Psoas muscle (tissue), 7 donors: ENCODE measurements at regions not wholly inside any gene's neighbourhood (a gene's known extent, or its start where the extent isn't known, plus 50 kb on each side); places are given as distances from the start of the nearest gene placed in this dataset.

ENCODE experiments used
- ATAC-seq, 4 donors: fragments of 200-7000 bp; cut with Tn5 transposase; one replicate each; pipeline ENCODE4 v1.9.1; 2020; ENCODE audit warnings: moderate library complexity in 3 of 4, mild to moderate bottlenecking in 2 of 4
- DNase-seq, 2 donors: peaks; one replicate each; pipeline ENCODE4 v3.0.0-alpha.2; 2020
- H3K27ac ChIP-seq: fragments of 200-600 bp; one replicate; pipeline ENCODE4 v1.8.0; 2022
- H3K27me3 ChIP-seq, 3 donors: fragments of 200-600 bp in 1 of 3; one replicate each; pipeline versions ENCODE4 v1.6.1 to v1.8.0; 2013 to 2022; ENCODE audit warnings: low read length in 2 of 3, mild to moderate bottlenecking in 2 of 3, moderate library complexity in 1 of 3; ENCODE audit not compliant: insufficient read depth in 3 of 3
- H3K36me3 ChIP-seq, 2 donors: fragments of 200-600 bp in 1 of 2; one replicate each; pipeline versions ENCODE4 v1.6.1 to v1.8.0; 2013 to 2022; ENCODE audit warnings: low read depth in 1 of 2, mild to moderate bottlenecking in 1 of 2, moderate library complexity in 1 of 2; ENCODE audit not compliant: insufficient read depth in 1 of 2
- H3K4me1 ChIP-seq: fragments of 200-600 bp; one replicate; pipeline ENCODE4 v1.8.0; 2022
- H3K4me3 ChIP-seq: fragments of 200-600 bp; one replicate; pipeline ENCODE4 v1.8.0; 2022; ENCODE audit warnings: mild to moderate bottlenecking
- H3K9me3 ChIP-seq: fragments of 200-600 bp; one replicate; pipeline ENCODE4 v1.8.0; 2022
- WGBS, 3 donors: extraction: QIAGEN DNeasy Blood & Tissue Kit; methylation state at CpG; one replicate each; pipeline versions ENCODE4 v1.1.6 to v1.1.7; 2013; 5-methylcytosine and 5-hydroxymethylcytosine counted together
- intact Hi-C, 2 donors: fragments of 100-400 bp; cut with DNase I; formaldehyde crosslinking; loops; one replicate each; pipeline versions ENCODE4 v1.11.0 to v1.14.2; 2022
- TF ChIP-seq, protein P1 (sequence below): fragments of 200-600 bp; IDR thresholded peaks from one replicate; pipeline ENCODE4 v1.8.0; 2022; ENCODE audit warnings: antibody characterized with exemption
- donor health status: healthy with polysubstance abuse.
- donor health status: DM: no; HTN: no; CAD: no; lungs with moderate emphysema.
- donor health status: Bipolar disorder and iron deficiency.
- donor health status: healthy.
- donor health status: DM: yes; HTN: yes; CAD: no.
- donor health status: DM: no; HTN: no; CAD: no.
- donor health status: DM: yes; HTN: yes; CAD: no.

DNA sequence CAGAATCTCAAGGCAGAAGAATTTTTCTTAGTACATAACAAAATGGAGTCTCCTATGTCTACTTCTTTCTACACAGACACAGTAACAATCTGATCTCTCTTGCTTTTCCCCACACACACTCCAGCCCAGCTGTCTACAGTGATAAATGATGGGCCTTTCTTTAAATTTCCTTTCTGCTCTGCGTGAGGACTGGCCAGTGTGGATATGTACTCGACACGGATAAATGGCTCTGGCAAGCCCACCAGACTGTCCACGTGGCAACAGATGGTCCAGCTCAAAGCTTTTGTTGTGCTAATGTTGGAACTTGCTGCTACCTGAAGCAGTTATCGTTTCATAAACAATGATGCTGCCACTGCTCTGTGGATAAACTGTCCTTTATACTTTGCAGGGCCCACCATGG lies 410.7 kb downstream of the TMEM114 start:
- no peaks in the 10 kb centered on the region for H3K9me3 ChIP-seq
- no peak for ATAC-seq
- H3K36me3 ChIP-seq = no peaks in the 10 kb centered on the region
- WGBS, 3 donors = 9 to 14% (median 14%) methylated on average over 5 of the region's 5 CpGs
- intact Hi-C loops = no loop called here
- no peaks in the 10 kb centered on the region for H3K4me1 ChIP-seq
- no peak overlapping the region for H3K27ac ChIP-seq
- H3K27me3 ChIP-seq = no peaks in the 10 kb centered on the region
- TF ChIP-seq, protein P1, sequence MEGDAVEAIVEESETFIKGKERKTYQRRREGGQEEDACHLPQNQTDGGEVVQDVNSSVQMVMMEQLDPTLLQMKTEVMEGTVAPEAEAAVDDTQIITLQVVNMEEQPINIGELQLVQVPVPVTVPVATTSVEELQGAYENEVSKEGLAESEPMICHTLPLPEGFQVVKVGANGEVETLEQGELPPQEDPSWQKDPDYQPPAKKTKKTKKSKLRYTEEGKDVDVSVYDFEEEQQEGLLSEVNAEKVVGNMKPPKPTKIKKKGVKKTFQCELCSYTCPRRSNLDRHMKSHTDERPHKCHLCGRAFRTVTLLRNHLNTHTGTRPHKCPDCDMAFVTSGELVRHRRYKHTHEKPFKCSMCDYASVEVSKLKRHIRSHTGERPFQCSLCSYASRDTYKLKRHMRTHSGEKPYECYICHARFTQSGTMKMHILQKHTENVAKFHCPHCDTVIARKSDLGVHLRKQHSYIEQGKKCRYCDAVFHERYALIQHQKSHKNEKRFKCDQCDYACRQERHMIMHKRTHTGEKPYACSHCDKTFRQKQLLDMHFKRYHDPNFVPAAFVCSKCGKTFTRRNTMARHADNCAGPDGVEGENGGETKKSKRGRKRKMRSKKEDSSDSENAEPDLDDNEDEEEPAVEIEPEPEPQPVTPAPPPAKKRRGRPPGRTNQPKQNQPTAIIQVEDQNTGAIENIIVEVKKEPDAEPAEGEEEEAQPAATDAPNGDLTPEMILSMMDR = no peak
- H3K4me3 ChIP-seq = no peak overlapping the region
- DNase-seq = no peak

DNA sequence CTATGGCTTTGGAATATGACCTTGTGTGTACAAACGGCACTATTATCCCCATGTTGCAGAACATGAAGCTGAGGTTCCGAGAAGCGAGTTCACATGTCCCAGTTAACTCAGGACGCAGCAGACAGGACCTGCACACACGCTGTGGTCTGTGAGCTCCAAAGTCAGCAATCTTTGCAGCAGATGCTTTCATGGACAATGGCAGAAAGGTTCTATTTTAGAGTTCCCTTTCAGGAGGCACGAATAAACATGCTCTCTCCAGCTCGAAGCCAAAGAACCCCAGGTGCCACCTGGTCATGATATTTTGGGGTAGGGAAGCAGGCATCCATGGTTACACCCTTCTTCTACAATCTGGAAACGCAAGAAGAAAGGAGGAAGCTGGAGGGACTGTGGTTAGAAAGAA lies 412.0 kb downstream of the TMEM114 start:
- TF ChIP-seq, protein P1 = no peak
- intact Hi-C loops = no loop called here
- WGBS, 3 donors = 81 to 89% (median 89%) methylated on average over 8 of the region's 8 CpGs
- H3K27me3 ChIP-seq = no peaks in the 10 kb centered on the region
- no peak for DNase-seq
- H3K4me3 ChIP-seq = no peak overlapping the region
- no peaks in the 10 kb centered on the region for H3K36me3 ChIP-seq
- no peaks in the 10 kb centered on the region for H3K4me1 ChIP-seq
- no peak overlapping the region for H3K27ac ChIP-seq
- H3K9me3 ChIP-seq = no peaks in the 10 kb centered on the region
- no peak for ATAC-seq

DNA sequence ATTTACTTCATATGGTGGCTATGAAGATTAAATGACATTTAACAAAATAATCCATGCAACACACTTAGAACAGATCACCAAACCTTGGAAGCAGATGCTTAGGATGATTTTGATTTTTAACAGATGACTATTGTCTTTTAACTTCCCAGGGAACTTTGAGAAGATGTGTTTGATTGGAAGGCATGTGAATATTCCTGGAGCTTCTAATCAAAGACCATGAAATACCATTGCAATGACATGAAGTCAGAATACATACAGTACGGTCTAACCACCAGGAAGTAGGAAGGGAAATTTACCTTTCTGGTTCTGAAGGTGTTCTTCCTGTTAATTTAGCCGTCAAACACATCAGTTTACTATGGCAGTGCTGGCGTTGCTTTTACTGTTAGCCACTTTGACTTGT lies 414.9 kb downstream of the TMEM114 start:
- 69 to 73% (median 72%) methylated on average over 3 of the region's 3 CpGs for WGBS, 3 donors
- DNase-seq = no peak
- intact Hi-C loops = no loop called here
- H3K27ac ChIP-seq = no peak overlapping the region
- no peaks in the 10 kb centered on the region for H3K9me3 ChIP-seq
- no peaks in the 10 kb centered on the region for H3K4me1 ChIP-seq
- no peak for ATAC-seq
- TF ChIP-seq, protein P1 = no peak
- H3K4me3 ChIP-seq = no peak overlapping the region
- H3K27me3 ChIP-seq = no peaks in the 10 kb centered on the region
- H3K36me3 ChIP-seq = no peaks in the 10 kb centered on the region

DNA sequence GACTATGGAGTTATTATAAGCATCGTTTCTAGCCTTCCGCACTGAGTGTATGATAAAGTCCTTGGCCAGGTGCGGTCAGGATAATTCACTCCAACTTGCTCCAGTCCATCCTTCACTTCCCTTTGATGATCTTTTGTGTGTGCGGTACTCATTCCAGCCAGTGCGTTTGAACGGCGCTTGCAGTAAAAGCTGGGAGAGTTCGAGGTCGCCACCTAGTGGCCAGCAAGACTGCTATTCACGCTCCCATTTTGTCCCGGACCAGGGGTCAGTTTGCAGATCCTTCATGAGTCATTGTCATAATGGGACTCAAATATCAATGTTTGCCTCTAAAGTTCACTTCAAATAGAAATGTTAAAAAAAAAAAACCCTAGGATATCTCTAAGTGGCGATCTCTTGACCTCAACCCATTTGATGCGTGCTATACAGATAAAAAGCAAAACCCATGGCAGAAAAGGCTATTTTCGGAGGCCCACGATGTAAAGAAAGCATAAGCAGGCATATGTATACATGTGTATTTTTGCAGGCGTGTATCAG lies 417.1 kb downstream of the TMEM114 start:
- DNase-seq (peak; percentile 56 to 68), ATAC-seq (peak in 2 of 4 donors; percentile 46 to 56)
- Histone ChIP-seq H3K27me3 (no peaks in the 10 kb centered on the region), H3K4me1 (no peaks in the 10 kb centered on the region), H3K36me3 (no peaks in the 10 kb centered on the region), H3K27ac (no peak overlapping the region), H3K4me3 (no peak overlapping the region), H3K9me3 (no peaks in the 10 kb centered on the region)
- TF ChIP-seq, protein P1 = peak; percentile 63
- intact Hi-C loops = no loop called here
- 24 to 26% (median 25%) methylated on average over 16 of the region's 16 CpGs for WGBS, 3 donors

DNA sequence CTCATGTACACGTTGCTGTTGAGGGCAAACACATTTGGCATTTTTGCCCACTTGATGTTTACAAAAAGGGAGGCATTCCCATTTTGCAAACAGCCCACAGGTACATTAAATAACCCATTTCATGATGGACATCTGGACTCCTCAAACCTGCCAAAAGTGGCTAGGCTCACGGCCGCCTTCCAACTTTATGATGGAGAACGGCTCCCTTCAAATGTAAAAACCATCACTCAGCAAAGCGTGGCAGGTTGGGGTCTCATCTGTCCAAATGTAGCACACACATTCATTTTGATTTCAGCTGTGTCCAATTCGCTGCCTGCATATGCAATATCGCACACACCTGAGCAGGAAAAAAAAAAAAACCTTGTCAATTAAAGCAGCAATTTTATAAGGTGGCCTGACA lies 417.8 kb downstream of the TMEM114 start:
- no peaks in the 10 kb centered on the region for H3K9me3 ChIP-seq
- no peak overlapping the region for H3K4me3 ChIP-seq
- no peaks in the 10 kb centered on the region for H3K36me3 ChIP-seq
- no peaks in the 10 kb centered on the region for H3K4me1 ChIP-seq
- 79 to 83% (median 82%) methylated on average over 7 of the region's 7 CpGs for whole genome bisulfite sequencing, 3 donors
- TF ChIP-seq, protein P1 = no peak
- no peak overlapping the region for H3K27ac ChIP-seq
- intact Hi-C loops = no loop called here
- DNase-seq = no peak
- H3K27me3 ChIP-seq = no peaks in the 10 kb centered on the region
- no peak for ATAC-seq
